Neural cell (in vitro differentiated cells): ENCODE measurements at regions not wholly inside any gene's neighbourhood (a gene's known extent, or its start where the extent isn't known, plus 50 kb on each side); places are given as distances from the start of the nearest gene placed in this dataset.

Experiments
- H2AFZ ChIP-seq: fragments of 200-600, 300-800 bp; sonication (generic), shearing (Covaris generic); 2 replicates; pipeline ENCODE4 v1.6.0; 2014; ENCODE audit warnings: low read depth, mild to moderate bottlenecking, antibody characterized with exemption, low read length, moderate library complexity
- H3F3A ChIP-seq: fragments of 200-600 bp; shearing (Covaris generic); 2 replicates; pipeline ENCODE4 v1.6.1; 2016; ENCODE audit warnings: mild to moderate bottlenecking, moderate library complexity, mixed read lengths, antibody characterized with exemption, low read length; ENCODE audit not compliant: insufficient read depth, poor library complexity, severe bottlenecking
- H3K27ac ChIP-seq: fragments of 200-600, 300-800 bp; sonication (generic), shearing (Covaris generic); 2 replicates; pipeline ENCODE4 v1.5.1; 2014; ENCODE audit warnings: mild to moderate bottlenecking, low read length, moderate library complexity
- H3K27me3 ChIP-seq: fragments of 300-800, 200-600 bp; sonication (generic), shearing (Covaris generic); 2 replicates; pipeline ENCODE4 v1.6.0; 2014; ENCODE audit warnings: mild to moderate bottlenecking, low read depth, low read length, moderate library complexity; ENCODE audit not compliant: insufficient read depth
- H3K36me3 ChIP-seq: fragments of 300-800, 200-600 bp; sonication (generic), shearing (Covaris generic); 2 replicates; pipeline ENCODE4 v1.5.1; 2014; ENCODE audit warnings: mild to moderate bottlenecking, antibody characterized with exemption, low read length, moderate library complexity; ENCODE audit not compliant: insufficient read depth
- H3K4me2 ChIP-seq: fragments of 300-800, 200-600 bp; sonication (generic), shearing (Covaris generic); 2 replicates; pipeline ENCODE4 v1.6.0; 2014; ENCODE audit warnings: mild to moderate bottlenecking, low read length
- H3K4me3 ChIP-seq: fragments of 300-800, 200-600 bp; sonication (generic), shearing (Covaris generic); 2 replicates; pipeline ENCODE4 v1.5.1; 2014; ENCODE audit warnings: mild to moderate bottlenecking, low read length, moderate library complexity
- H3K79me2 ChIP-seq: fragments of 200-600 bp; shearing (Covaris generic); replicated peaks from 2 replicates; pipeline ENCODE4 v1.6.0; 2014; ENCODE audit warnings: mild to moderate bottlenecking, low read length, moderate library complexity; ENCODE audit not compliant: insufficient read depth
- H3K9ac ChIP-seq: fragments of 300-800, 200-600 bp; sonication (generic), shearing (Covaris generic); 2 replicates; pipeline ENCODE4 v1.6.1; 2016; ENCODE audit warnings: mild to moderate bottlenecking, low read length, mixed read lengths
- H3K9me2 ChIP-seq: fragments of 200-600 bp; shearing (Covaris generic); 2 replicates; pipeline ENCODE4 v1.6.1; 2016; ENCODE audit warnings: mild to moderate bottlenecking, low read length, mixed read lengths; ENCODE audit not compliant: insufficient read depth
- H3K9me3 ChIP-seq: fragments of 200-600, 300-800 bp; sonication (generic), shearing (Covaris generic); 2 replicates; pipeline ENCODE4 v1.6.1; 2016; ENCODE audit warnings: mild to moderate bottlenecking, mixed run types, low read length, moderate library complexity, mixed read lengths
- H4K20me1 ChIP-seq: fragments of 200-600 bp; shearing (Covaris generic); 2 replicates; pipeline ENCODE4 v1.6.1; 2016; ENCODE audit warnings: mild to moderate bottlenecking, mixed run types; ENCODE audit not compliant: insufficient read depth
- CTCF ChIP-seq: fragments of 450-650 bp; IDR thresholded peaks from 2 replicates; pipeline ENCODE4 v1.5.1; 2014; ENCODE audit warnings: antibody characterized with exemption, mild to moderate bottlenecking, moderate library complexity; ENCODE audit not compliant: poor library complexity, severe bottlenecking
- EP300 ChIP-seq: fragments of 450-650 bp; conservative IDR thresholded peaks from 2 replicates; pipeline ENCODE4 v1.6.1; 2014; ENCODE audit warnings: antibody characterized with exemption, mild to moderate bottlenecking, moderate library complexity; ENCODE audit not compliant: poor library complexity, severe bottlenecking
- EZH2 ChIP-seq: fragments of 200-600, 300-800 bp; shearing (Covaris generic), sonication (generic); IDR thresholded peaks from 2 replicates; pipeline ENCODE4 v1.6.1; 2014; ENCODE audit warnings: antibody characterized with exemption, low read length, borderline replicate concordance, mild to moderate bottlenecking; ENCODE audit not compliant: insufficient read depth, poor library complexity, severe bottlenecking
- MXI1 ChIP-seq: fragments of 450-650 bp; conservative IDR thresholded peaks from 2 replicates; pipeline ENCODE4 v1.6.1; 2014; ENCODE audit warnings: antibody characterized with exemption, mild to moderate bottlenecking; ENCODE audit not compliant: poor library complexity, severe bottlenecking
- POLR2AphosphoS5 ChIP-seq: IDR thresholded peaks from 2 replicates; pipeline ENCODE4 v1.6.1; 2012
- RAD21 ChIP-seq: fragments of 450-650 bp; conservative IDR thresholded peaks from 2 replicates; pipeline ENCODE4 v1.6.1; 2014; ENCODE audit warnings: antibody characterized with exemption, mild to moderate bottlenecking, moderate library complexity
- REST ChIP-seq: IDR thresholded peaks from 2 replicates; pipeline ENCODE4 v1.6.1; 2012; ENCODE audit warnings: borderline replicate concordance
- SMC3 ChIP-seq: fragments of 450-650 bp; conservative IDR thresholded peaks from 2 replicates; pipeline ENCODE4 v1.6.1; 2014; ENCODE audit warnings: antibody characterized with exemption, mild to moderate bottlenecking, moderate library complexity; ENCODE audit not compliant: poor library complexity
- TAF1 ChIP-seq: IDR thresholded peaks from 2 replicates; pipeline ENCODE4 v1.6.1; 2012; ENCODE audit warnings: low read depth

- no peak for TF ChIP-seq EP300
- no peak for TF ChIP-seq TAF1
- no peak for TF ChIP-seq CTCF
- H3K36me3 ChIP-seq = no peaks in the 10 kb centered on the region
- no peaks in the 10 kb centered on the region for H3K79me2 ChIP-seq
- H3K27me3 ChIP-seq = no peaks in the 10 kb centered on the region
- H3K27ac ChIP-seq = no peak overlapping the region
- no peak overlapping the region for H3K9ac ChIP-seq
- H3K4me2 ChIP-seq = no peak overlapping the region
- H4K20me1 ChIP-seq = no peaks in the 10 kb centered on the region
- H3F3A ChIP-seq = no peaks in the 10 kb centered on the region
- no peak overlapping the region for H2AFZ ChIP-seq
- H3K9me2 ChIP-seq = no peaks in the 10 kb centered on the region
- no peak overlapping the region for H3K4me3 ChIP-seq
- H3K9me3 ChIP-seq = no peaks in the 10 kb centered on the region
These were observed 85.3 kb upstream of the MYCBP2 start for GRCh38 chr13:77412116-77412635.

- no peak for TF ChIP-seq RAD21
- TF ChIP-seq POLR2AphosphoS5 = no peak
- no peak for TF ChIP-seq CTCF
- no peak for TF ChIP-seq EP300
- TF ChIP-seq MXI1 = no peak
- TF ChIP-seq REST = no peak
- TF ChIP-seq TAF1 = no peak
- TF ChIP-seq SMC3 = no peak
- no peak for TF ChIP-seq EZH2
- H3K9me3 ChIP-seq = no peaks in the 10 kb centered on the region
- no peak overlapping the region for H3K4me2 ChIP-seq
- no peak overlapping the region for H3K4me3 ChIP-seq
- H3F3A ChIP-seq = no peaks in the 10 kb centered on the region
- H3K9me2 ChIP-seq = no peaks in the 10 kb centered on the region
- no peak overlapping the region for H3K9ac ChIP-seq
- no peak overlapping the region for H2AFZ ChIP-seq
- no peaks in the 10 kb centered on the region for H3K36me3 ChIP-seq
- no peaks in the 10 kb centered on the region for H4K20me1 ChIP-seq
- H3K79me2 ChIP-seq = no peaks in the 10 kb centered on the region
- no peak overlapping the region for H3K27ac ChIP-seq
- no peaks in the 10 kb centered on the region for H3K27me3 ChIP-seq
These were observed 82.5 kb upstream of the MYCBP2 start for GRCh38 chr13:77409412-77409811.
